K562 (cell line): ENCODE measurements at regions not wholly inside any gene's neighbourhood (a gene's known extent, or its start where the extent isn't known, plus 50 kb on each side); places are given as distances from the start of the nearest gene placed in this dataset.

Experiments
- ATAC-seq: fragments of 200-7000 bp; cut with Tn5 transposase; 3 replicates; pipeline ENCODE4 v1.9.1; 2020; ENCODE audit warnings: moderate library complexity
- BruUV-seq: library from RNA; stranded (reverse); fragments of 400-500 nt; replicated peaks from 2 replicates; lab custom pipeline; 2021; lab: Mats Ljungman, UMichigan
- CTCF ChIA-PET: fragments of 300-600 bp; formaldehyde crosslinking; extraction: SDS; loops from one replicate; lab custom pipeline; 2021; ENCODE audit warnings: low intra/inter-chr PET ratio; lab: Yijun Ruan, JAX
- POLR2A ChIA-PET: fragments of 300-600, 350-650 bp; sonication (Branson Sonifier 250); formaldehyde crosslinking; extraction: SDS; loops from one replicate; lab custom pipeline; 2021; ENCODE audit warnings: antibody characterized with exemption, inconsistent platforms; lab: Yijun Ruan, JAX
- DNase-seq, 4 experiments: peaks; one replicate each; pipeline versions ENCODE4 v3.0.0 to v3.0.0-alpha.2; 2011 to 2018; ENCODE audit warnings: low spot score in 3 of 4, mixed read lengths in 3 of 4; ENCODE audit errors: extremely low read depth in 1 of 4
- FAIRE-seq: peaks from 2 replicates; lab custom pipeline; 2011; peaks lifted over from hg19 to GRCh38; lab: Jason Lieb, UNC
- H2AFZ ChIP-seq: 2 replicates; pipeline ENCODE4 v1.6.0; 2011; ENCODE audit warnings: low read depth, low read length, control low read depth, inconsistent platforms
- H3K27ac ChIP-seq: fragments of 200-600 bp; 3 replicates; pipeline ENCODE4 v1.8.0; 2011; ENCODE audit warnings: low read depth, mild to moderate bottlenecking, control low read depth, inconsistent platforms, low read length, moderate library complexity, mixed read lengths; ENCODE audit errors: extremely low read depth
- H3K27me3 ChIP-seq, 2 experiments: fragments of 300-600 bp in 1 of 2; 2 replicates in 1 of 2; 3 replicates in 1 of 2; pipeline versions ENCODE4 v1.6.0 to v1.8.0; 2011; ENCODE audit warnings: inconsistent platforms in 2 of 2, low read length in 2 of 2, mild to moderate bottlenecking in 1 of 2, mixed read lengths in 1 of 2, moderate library complexity in 1 of 2; ENCODE audit not compliant: control insufficient read depth in 2 of 2, insufficient read depth in 2 of 2
- H3K36me3 ChIP-seq: fragments of 300-600 bp; 3 replicates; pipeline ENCODE4 v1.8.0; 2011; ENCODE audit warnings: mild to moderate bottlenecking, low read length, inconsistent platforms; ENCODE audit not compliant: control insufficient read depth, insufficient read depth
- H3K4me1 ChIP-seq, 2 experiments: fragments of 200-600 bp in 1 of 2; replicated peaks in 1 of 2; 2 replicates in 1 of 2; 3 replicates in 1 of 2; pipeline versions ENCODE4 v1.5.1 to v1.8.0; 2011; ENCODE audit warnings: inconsistent platforms in 2 of 2, low read length in 2 of 2, mild to moderate bottlenecking in 1 of 2, mixed read lengths in 1 of 2, moderate library complexity in 1 of 2; ENCODE audit not compliant: control insufficient read depth in 2 of 2, insufficient read depth in 2 of 2
- H3K4me2 ChIP-seq: 2 replicates; pipeline ENCODE4 v1.6.1; 2011; ENCODE audit warnings: low read length, control low read depth, inconsistent platforms, mixed read lengths; ENCODE audit not compliant: insufficient read depth
- H3K4me3 ChIP-seq: fragments of 200-600 bp; sonication (generic), shearing (Covaris generic); 2 replicates; pipeline ENCODE4 v1.5.1; 2016; ENCODE audit warnings: control low read depth, inconsistent platforms
- H3K79me2 ChIP-seq: fragments of 200-600 bp; 3 replicates; pipeline ENCODE4 v1.8.0; 2011; ENCODE audit warnings: low read length, inconsistent platforms; ENCODE audit not compliant: control insufficient read depth, insufficient read depth
- H3K9ac ChIP-seq, 2 experiments: 2 replicates each; pipeline versions ENCODE4 v1.6.0 to v1.6.1; 2011; ENCODE audit warnings: low read depth in 2 of 2, low read length in 2 of 2, control low read depth in 1 of 2, inconsistent platforms in 1 of 2, mild to moderate bottlenecking in 1 of 2, mixed read lengths in 1 of 2; ENCODE audit not compliant: insufficient read depth in 1 of 2
- H3K9me1 ChIP-seq: one replicate; pipeline ENCODE4 v1.6.0; 2011; ENCODE audit warnings: inconsistent platforms, mild to moderate bottlenecking, low read length, moderate library complexity; ENCODE audit not compliant: control insufficient read depth, insufficient read depth
- H3K9me3 ChIP-seq: replicated peaks from 2 replicates; pipeline ENCODE4 v1.5.1; 2011; ENCODE audit warnings: low read depth, low read length, inconsistent platforms; ENCODE audit not compliant: control insufficient read depth, insufficient read depth
- H4K20me1 ChIP-seq: replicated peaks from 2 replicates; pipeline ENCODE4 v1.6.1; 2011; ENCODE audit warnings: low read length, inconsistent platforms, mixed read lengths; ENCODE audit not compliant: control insufficient read depth, insufficient read depth
- C11orf30 ChIP-seq: fragments of 450-650 bp; IDR thresholded peaks from 2 replicates; pipeline ENCODE4 v1.6.1; 2016; ENCODE audit warnings: low read depth, mild to moderate bottlenecking
- ETV5 ChIP-seq: sonication (generic); formaldehyde crosslinking; IDR thresholded peaks from 2 replicates; pipeline ENCODE4 v1.4.0; 2020; ENCODE audit warnings: low read depth, mild to moderate bottlenecking, missing genetic modification reagents
- MCM3 ChIP-seq: fragments of 450-650 bp; IDR thresholded peaks from 2 replicates; pipeline ENCODE4 v1.6.1; 2016
- MTA1 ChIP-seq: fragments of 450-650 bp; IDR thresholded peaks from 2 replicates; pipeline ENCODE4 v1.6.1; 2017; ENCODE audit warnings: borderline replicate concordance
- NCOA6 ChIP-seq: fragments of 450-650 bp; IDR thresholded peaks from 2 replicates; pipeline ENCODE4 v1.6.1; 2017; ENCODE audit warnings: mild to moderate bottlenecking
- SMARCE1 ChIP-seq: fragments of 450-650 bp; IDR thresholded peaks from 2 replicates; pipeline ENCODE4 v1.7.1; 2016; ENCODE audit warnings: mild to moderate bottlenecking
- TAL1 ChIP-seq: fragments of 450-650 bp; IDR thresholded peaks from 2 replicates; pipeline ENCODE4 v1.6.1; 2016; ENCODE audit warnings: mild to moderate bottlenecking
- ZMIZ1 ChIP-seq, 2 experiments: fragments of 150-350 bp in 1 of 2; IDR thresholded peaks; 2 replicates each; pipeline ENCODE4 v1.6.1; 2012 to 2016; ENCODE audit warnings: low read depth in 2 of 2, low read length in 2 of 2, mild to moderate bottlenecking in 1 of 2, moderate library complexity in 1 of 2
- ZNF232 ChIP-seq: sonication (generic); formaldehyde crosslinking; IDR thresholded peaks from 2 replicates; pipeline ENCODE4 v1.8.0; 2022; ENCODE audit warnings: mild to moderate bottlenecking, missing genetic modification reagents
- ZNF436 ChIP-seq: fragments of 250-450, 450-650 bp; sonication (Bioruptor Pico); formaldehyde crosslinking; IDR thresholded peaks from 2 replicates; pipeline ENCODE4 v1.7.0; 2020; ENCODE audit warnings: mild to moderate bottlenecking
- ZNF780A ChIP-seq: fragments of 250-450 bp; sonication (Bioruptor Pico); IDR thresholded peaks from 2 replicates; pipeline ENCODE4 v1.5.0; 2021; ENCODE audit warnings: mild to moderate bottlenecking
- WGBS: fragments of 100-300 bp; shearing (Covaris generic); methylation state at CpG from one replicate; pipeline ENCODE4 v1.1.6; 2016; ENCODE audit warnings: low coverage, mixed read lengths; ENCODE audit not compliant: insufficient coverage; ENCODE audit errors: missing lambda C conversion rate; 5-methylcytosine and 5-hydroxymethylcytosine counted together
- in situ Hi-C: fragments of 300-500 bp; cut with MboI; formaldehyde crosslinking; loops from 4 replicates; pipeline ENCODE4 v1.15.0; 2018; ENCODE audit warnings: inconsistent platforms, mixed read lengths
- intact Hi-C: fragments of 100-400 bp; cut with micrococcal nuclease; formaldehyde crosslinking; loops from 2 replicates; pipeline ENCODE4 v1.14.2; 2022
- TF ChIP-seq, protein P1 (sequence below), 3 experiments: IDR thresholded peaks in 2 of 3; conservative IDR thresholded peaks in 1 of 3; 2 replicates each; pipeline ENCODE4 v1.5.1; 2011 to 2012; ENCODE audit warnings: low read length in 3 of 3, mild to moderate bottlenecking in 3 of 3, control low read depth in 2 of 3, improper control_type of control experiment in 1 of 3, inconsistent platforms in 1 of 3, low read depth in 1 of 3, mixed read lengths in 1 of 3, moderate library complexity in 1 of 3; ENCODE audit not compliant: insufficient read depth in 2 of 3

DNA sequence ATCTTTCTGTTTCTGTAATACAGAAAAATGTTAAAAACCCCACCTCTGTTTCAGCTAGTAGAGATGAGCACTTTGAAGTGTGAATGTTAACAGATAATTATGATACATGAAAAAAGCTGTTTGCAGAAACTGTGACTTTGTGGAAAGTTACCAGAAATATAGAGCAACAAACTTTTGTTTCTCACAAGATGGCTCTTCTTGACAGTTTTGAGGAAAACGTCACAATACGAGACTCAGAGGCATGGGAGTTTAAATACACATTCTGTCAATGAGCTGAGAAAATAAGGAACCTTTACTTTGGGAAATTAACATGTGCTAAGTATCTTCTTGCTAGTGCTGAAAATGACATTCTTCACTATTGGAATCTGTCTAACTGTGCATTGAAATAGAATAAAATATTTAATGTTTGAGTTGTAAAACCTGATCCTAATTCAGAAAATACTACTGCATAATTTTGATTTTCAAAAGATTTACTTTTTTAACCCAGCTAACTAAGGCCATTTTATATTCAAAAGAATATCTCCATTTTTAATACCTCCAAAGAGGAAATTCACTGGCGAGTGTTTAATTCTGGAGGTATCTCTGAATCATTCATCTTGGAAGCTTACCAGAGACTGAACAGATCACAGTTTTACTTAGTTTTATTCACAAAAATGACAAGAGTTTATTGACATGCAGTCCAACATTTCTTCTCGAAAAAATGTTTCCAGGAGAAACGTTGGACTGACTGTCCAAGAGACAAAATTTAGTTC lies 308.9 kb upstream of the LRFN5 start:
- TF ChIP-seq TAL1 = no peak
- TF ChIP-seq, all 486 proteins: peak for 0
- H3K27ac ChIP-seq = no peak overlapping the region
- FAIRE-seq (no peak), ATAC-seq (no peak), DNase-seq (no peak)
- no peaks in the 10 kb centered on the region for H3K36me3 ChIP-seq
- no peaks in the 10 kb centered on the region for H3K27me3 ChIP-seq
- no peak overlapping the region for H3K9ac ChIP-seq
- H3K9me3 ChIP-seq = no peaks in the 10 kb centered on the region
- no peaks in the 10 kb centered on the region for H3K9me1 ChIP-seq
- H3K4me3 ChIP-seq = no peak overlapping the region
- H3K4me1 ChIP-seq = no peaks in the 10 kb centered on the region
- BruUV-seq = no TSS peak
- WGBS = 0% methylated on average over 5 of the region's 5 CpGs
- H3K4me2 ChIP-seq = no peak overlapping the region
- intact Hi-C loops (no loop called here), in situ Hi-C loops (no loop called here)
- ChIA-PET CTCF (no interaction called here), POLR2A (no interaction called here)
- H4K20me1 ChIP-seq = no peaks in the 10 kb centered on the region
- H2AFZ ChIP-seq = no peak overlapping the region
- no peaks in the 10 kb centered on the region for H3K79me2 ChIP-seq

DNA sequence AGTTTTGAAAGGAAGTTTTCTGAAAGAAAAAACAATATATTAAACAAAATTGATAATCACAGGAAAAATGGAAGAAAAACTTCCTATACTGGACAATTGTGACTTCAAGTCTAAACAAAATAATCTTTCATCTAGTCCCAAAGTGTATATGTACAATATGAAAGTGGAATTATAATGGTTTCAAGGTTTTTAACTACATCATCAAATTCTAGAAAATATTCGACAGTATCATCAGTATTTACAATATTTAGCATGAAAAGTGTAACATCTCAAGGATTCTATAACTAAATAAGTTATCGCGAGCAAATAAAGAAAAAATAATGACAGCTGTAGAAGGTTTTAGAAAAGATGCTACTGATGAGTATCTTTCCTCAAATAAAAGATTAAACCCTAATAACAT lies 310.9 kb upstream of the LRFN5 start:
- intact Hi-C loops (no loop called here), in situ Hi-C loops (no loop called here)
- TF ChIP-seq ZNF780A (CRISPR knock-in tag) (no peak), NCOA6 (no peak), ZNF232 (CRISPR knock-in tag) (no peak), ZNF436 (CRISPR knock-in tag) (no peak), MCM3 (no peak), MTA1 (no peak), SMARCE1 (no peak), C11orf30 (no peak), ETV5 (CRISPR knock-in tag) (no peak), ZMIZ1 (IDR thresholded peaks at IDR 0.05; ENCODE audit: low read depth in 2 of 2, low read length in 2 of 2) (no peak)
- TF ChIP-seq, protein P1, sequence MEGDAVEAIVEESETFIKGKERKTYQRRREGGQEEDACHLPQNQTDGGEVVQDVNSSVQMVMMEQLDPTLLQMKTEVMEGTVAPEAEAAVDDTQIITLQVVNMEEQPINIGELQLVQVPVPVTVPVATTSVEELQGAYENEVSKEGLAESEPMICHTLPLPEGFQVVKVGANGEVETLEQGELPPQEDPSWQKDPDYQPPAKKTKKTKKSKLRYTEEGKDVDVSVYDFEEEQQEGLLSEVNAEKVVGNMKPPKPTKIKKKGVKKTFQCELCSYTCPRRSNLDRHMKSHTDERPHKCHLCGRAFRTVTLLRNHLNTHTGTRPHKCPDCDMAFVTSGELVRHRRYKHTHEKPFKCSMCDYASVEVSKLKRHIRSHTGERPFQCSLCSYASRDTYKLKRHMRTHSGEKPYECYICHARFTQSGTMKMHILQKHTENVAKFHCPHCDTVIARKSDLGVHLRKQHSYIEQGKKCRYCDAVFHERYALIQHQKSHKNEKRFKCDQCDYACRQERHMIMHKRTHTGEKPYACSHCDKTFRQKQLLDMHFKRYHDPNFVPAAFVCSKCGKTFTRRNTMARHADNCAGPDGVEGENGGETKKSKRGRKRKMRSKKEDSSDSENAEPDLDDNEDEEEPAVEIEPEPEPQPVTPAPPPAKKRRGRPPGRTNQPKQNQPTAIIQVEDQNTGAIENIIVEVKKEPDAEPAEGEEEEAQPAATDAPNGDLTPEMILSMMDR (IDR thresholded peaks at IDR 0.05 in 2 of 3, conservative IDR thresholded peaks at IDR 0.05 in 1 of 3; ENCODE audit: insufficient read depth in 2 of 3, low read depth in 1 of 3, low read length in 3 of 3) = no peak

More for the DNA sequence above, 310.9 kb upstream of the LRFN5 start:
- H3K9ac ChIP-seq = no peak overlapping the region
- no peaks in the 10 kb centered on the region for H4K20me1 ChIP-seq
- no peaks in the 10 kb centered on the region for H3K4me1 ChIP-seq
- 0% methylated on average over 3 of the region's 3 CpGs for WGBS
- ChIA-PET CTCF (no interaction called here), POLR2A (no interaction called here)
- H2AFZ ChIP-seq = no peak overlapping the region
- H3K4me2 ChIP-seq = no peak overlapping the region
- DNase-seq = no peak
- no peaks in the 10 kb centered on the region for H3K36me3 ChIP-seq
- no TSS peak for BruUV-seq
- no peaks in the 10 kb centered on the region for H3K79me2 ChIP-seq
- H3K27ac ChIP-seq = no peak overlapping the region
- no peak for ATAC-seq
- no peaks in the 10 kb centered on the region for H3K9me3 ChIP-seq
- no peak for FAIRE-seq
- H3K27me3 ChIP-seq = no peaks in the 10 kb centered on the region
- no peak overlapping the region for H3K4me3 ChIP-seq
- no peaks in the 10 kb centered on the region for H3K9me1 ChIP-seq
